Natural killer cell treated with Interleukin-12 subunit alpha and Interleukin-12 subunit beta and Interleukin-15 and Interleukin-18, amount 100 ng/mL, for 72 hours (primary cell): ENCODE measurements at regions not wholly inside any gene's neighbourhood (a gene's known extent, or its start where the extent isn't known, plus 50 kb on each side); places are given as distances from the start of the nearest gene placed in this dataset.
"Not testable (repeated sequence)": the region's sequence is repeated elsewhere in the genome, so short reads cannot be mapped to it uniquely, and the experiment has no call there.

Experiments
- ATAC-seq, 2 donors: fragments of 150-1000 bp; cut with Tn5 transposase in 1 of 2; sonication (Bioruptor Pico), chemical (Tn5 transposase) in 1 of 2; 2 replicates each; pipeline ENCODE4 v1.10.0; 2021
- DNase-seq: peaks from one replicate; pipeline ENCODE4 v3.0.0; 2022; ENCODE audit warnings: low spot score
- H3K27ac Mint-ChIP-seq, 2 donors: 1 replicate in 1 of 2; 2 replicates in 1 of 2; pipeline ENCODE4 v1.8.0; 2022; ENCODE audit warnings: mixed read lengths in 2 of 2, mild to moderate bottlenecking in 1 of 2, moderate library complexity in 1 of 2
- H3K27me3 Mint-ChIP-seq, 2 donors: 1 replicate in 1 of 2; 2 replicates in 1 of 2; pipeline ENCODE4 v1.8.0; 2022; ENCODE audit warnings: mixed read lengths in 2 of 2
- H3K36me3 Mint-ChIP-seq: one replicate; pipeline ENCODE4 v1.8.0; 2022; ENCODE audit warnings: mixed read lengths
- H3K4me1 Mint-ChIP-seq, 2 donors: 1 replicate in 1 of 2; 2 replicates in 1 of 2; pipeline ENCODE4 v1.8.0; 2022; ENCODE audit warnings: low read depth in 2 of 2, mixed read lengths in 2 of 2, mild to moderate bottlenecking in 1 of 2
- H3K4me3 Mint-ChIP-seq: one replicate; pipeline ENCODE4 v1.8.0; 2022; ENCODE audit warnings: mixed read lengths
- H3K9me3 Mint-ChIP-seq: 2 replicates; pipeline ENCODE4 v1.8.0; 2022; ENCODE audit warnings: mixed read lengths

DNA sequence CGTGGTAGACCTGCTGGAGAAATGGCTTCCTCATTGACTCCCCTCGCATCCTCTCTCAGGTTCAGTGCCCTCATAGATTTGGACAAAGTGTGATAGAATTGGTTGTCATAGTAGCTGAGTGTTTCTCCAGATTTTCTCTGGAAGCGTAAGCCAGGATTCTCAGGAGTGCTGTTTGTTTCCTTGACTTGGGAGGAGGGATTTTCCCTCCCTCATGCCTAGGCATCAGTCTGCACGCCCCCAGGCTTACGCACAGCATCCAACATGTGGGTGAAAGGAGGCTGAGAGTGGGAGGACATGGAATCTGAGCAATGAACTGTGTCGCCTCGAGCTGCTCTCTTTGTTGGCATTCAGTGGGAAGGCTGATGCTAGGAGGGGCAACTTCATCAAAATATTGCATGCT, 503.5 kb downstream of the LTN1 start:
- no peak for ATAC-seq
- H3K27ac Mint-ChIP-seq, result no peak overlapping the region
- no peaks in the 10 kb centered on the region for H3K36me3 Mint-ChIP-seq
- H3K27me3 Mint-ChIP-seq, result no peaks in the 10 kb centered on the region
- no peak overlapping the region for H3K4me3 Mint-ChIP-seq
- H3K4me1 Mint-ChIP-seq, result no peaks in the 10 kb centered on the region
- no peak for DNase-seq
- H3K9me3 Mint-ChIP-seq, result no peaks in the 10 kb centered on the region

DNA sequence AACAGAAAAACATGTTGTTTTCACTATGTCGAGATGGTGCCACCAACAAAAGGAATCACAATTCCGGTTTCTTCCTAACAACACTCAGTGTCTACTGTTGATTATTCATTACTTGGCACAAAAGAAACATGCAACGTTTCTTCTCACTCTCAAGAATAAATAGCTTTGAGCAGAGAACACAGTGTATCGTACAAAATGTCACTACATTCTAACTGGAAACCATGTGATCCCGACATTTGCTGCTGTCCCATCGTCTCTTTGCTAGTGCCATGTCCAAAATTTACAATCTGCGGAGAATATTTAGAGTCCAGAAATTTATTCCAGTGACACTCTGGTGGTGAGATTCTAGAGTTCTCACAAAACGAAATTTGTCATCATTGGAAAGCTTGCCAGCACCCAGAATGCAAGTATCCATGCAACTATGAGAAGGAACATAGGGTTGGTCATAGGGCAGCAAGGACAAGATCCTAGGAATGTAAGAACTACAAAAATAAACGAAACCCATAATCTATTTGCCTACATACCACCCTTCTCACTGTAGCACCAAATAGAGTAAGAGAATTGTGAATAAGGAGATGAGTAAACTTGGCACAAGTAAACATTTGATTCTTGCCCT, 505.1 kb downstream of the LTN1 start:
- no peaks in the 10 kb centered on the region for H3K36me3 Mint-ChIP-seq
- no peaks in the 10 kb centered on the region for H3K4me1 Mint-ChIP-seq
- no peak for ATAC-seq
- H3K27ac Mint-ChIP-seq, result no peak overlapping the region
- no peaks in the 10 kb centered on the region for H3K9me3 Mint-ChIP-seq
- DNase-seq, result no peak
- no peaks in the 10 kb centered on the region for H3K27me3 Mint-ChIP-seq
- H3K4me3 Mint-ChIP-seq, result no peak overlapping the region

DNA sequence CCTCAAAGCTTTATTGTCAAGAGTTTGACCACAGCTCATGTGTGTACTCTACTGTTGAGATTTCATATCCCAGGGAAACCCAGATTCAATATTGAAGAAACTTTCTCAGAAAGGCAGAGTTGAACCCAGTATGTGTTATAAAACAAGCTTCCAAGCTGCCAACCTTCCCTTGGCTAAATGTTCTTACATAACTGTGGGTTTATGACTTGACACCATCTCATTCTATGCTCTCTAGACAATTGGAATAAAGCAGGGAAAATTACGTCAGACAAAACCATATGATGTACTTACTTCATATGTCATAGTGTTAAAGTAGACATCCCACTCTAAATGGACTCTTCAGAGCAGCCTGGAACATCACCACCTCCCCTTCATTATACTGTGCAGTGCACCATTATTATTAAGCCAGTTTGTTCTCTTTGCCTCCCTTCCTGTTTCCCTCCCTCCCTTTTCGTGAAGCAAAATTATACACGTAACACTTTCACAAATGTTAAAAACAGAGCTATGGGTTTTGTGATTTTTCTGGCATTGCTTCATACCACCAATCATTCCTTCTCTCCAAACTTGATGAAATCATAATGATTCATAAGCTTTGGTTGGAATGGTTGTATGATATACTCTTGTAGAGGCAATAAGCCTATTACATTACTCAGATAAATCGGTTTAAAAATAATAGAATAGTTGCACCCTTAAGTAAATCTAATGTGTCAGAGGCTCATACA, 507.2 kb downstream of the LTN1 start:
- no peaks in the 10 kb centered on the region for H3K27me3 Mint-ChIP-seq
- ATAC-seq (no peak), DNase-seq (no peak)
- H3K9me3 Mint-ChIP-seq, result no peaks in the 10 kb centered on the region
- H3K4me1 Mint-ChIP-seq, result no peaks in the 10 kb centered on the region
- no peak overlapping the region for H3K27ac Mint-ChIP-seq
- no peaks in the 10 kb centered on the region for H3K36me3 Mint-ChIP-seq
- no peak overlapping the region for H3K4me3 Mint-ChIP-seq

DNA sequence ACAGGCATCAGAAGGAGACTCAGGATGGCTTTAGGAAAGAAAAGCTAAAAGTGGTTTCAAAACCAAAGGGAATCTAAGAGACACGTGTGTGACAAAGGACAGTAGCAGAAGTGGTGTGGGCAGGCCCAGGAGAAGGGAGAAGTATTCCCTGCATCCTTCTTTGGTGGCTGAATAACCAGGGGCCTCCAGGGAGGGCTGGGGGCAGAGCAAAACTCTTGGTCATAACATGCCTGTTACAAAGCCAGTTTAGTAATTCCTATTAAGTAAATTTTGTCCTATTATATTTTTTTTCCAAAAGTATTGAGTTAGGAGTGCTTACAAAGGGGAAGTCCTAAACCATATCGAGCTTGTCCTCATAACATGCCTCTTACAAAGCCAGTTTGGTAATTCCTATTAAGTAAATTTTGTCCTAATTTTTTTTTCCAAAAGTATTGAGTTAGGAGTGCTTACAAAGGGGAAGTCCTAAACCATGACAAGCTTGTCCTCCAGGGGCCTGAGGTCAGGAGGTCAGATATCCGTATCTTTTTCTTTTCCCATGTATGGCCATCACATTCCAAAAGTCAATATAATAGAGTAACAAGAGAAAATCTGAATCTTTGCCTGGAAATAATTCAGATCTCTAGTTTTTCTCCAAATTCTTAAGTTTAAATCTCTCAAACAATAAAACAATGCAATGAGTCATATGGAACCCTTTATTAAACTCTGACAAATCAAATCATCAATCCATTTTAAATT, 509.2 kb downstream of the LTN1 start:
- DNase-seq, result no peak
- H3K4me3 Mint-ChIP-seq, result no peak overlapping the region
- no peak for ATAC-seq
- no peaks in the 10 kb centered on the region for H3K36me3 Mint-ChIP-seq
- no peaks in the 10 kb centered on the region for H3K9me3 Mint-ChIP-seq
- H3K27ac Mint-ChIP-seq, result no peak overlapping the region
- H3K4me1 Mint-ChIP-seq, result no peaks in the 10 kb centered on the region
- H3K27me3 Mint-ChIP-seq, result no peaks in the 10 kb centered on the region

DNA sequence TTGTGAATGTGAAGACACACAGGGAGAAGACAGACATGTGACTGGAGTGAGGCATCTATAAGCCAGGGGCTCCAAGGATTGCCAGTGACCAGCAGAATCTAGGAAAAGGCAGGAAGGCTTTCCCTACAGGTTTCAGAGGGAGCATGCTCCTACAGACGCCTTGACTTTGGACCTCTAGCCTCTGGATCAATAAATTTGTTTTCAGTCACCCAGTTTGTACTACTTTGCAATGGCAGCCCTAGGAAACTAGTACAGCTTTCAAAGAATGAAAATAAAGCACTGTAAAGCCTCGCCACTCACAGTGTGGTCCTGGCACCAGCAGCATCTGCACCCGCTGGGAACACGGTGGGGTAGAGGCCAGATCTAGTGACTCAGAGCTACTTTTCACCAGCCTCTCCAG, 510.0 kb downstream of the LTN1 start:
- no peak overlapping the region for H3K4me3 Mint-ChIP-seq
- no peak for DNase-seq
- H3K4me1 Mint-ChIP-seq, result no peaks in the 10 kb centered on the region
- H3K9me3 Mint-ChIP-seq, result no peaks in the 10 kb centered on the region
- H3K36me3 Mint-ChIP-seq, result no peaks in the 10 kb centered on the region
- H3K27me3 Mint-ChIP-seq, result peaks cover 0 to 2% of the 10 kb centered on the region in 2 donors
- no peak for ATAC-seq
- H3K27ac Mint-ChIP-seq, result no peak overlapping the region

DNA sequence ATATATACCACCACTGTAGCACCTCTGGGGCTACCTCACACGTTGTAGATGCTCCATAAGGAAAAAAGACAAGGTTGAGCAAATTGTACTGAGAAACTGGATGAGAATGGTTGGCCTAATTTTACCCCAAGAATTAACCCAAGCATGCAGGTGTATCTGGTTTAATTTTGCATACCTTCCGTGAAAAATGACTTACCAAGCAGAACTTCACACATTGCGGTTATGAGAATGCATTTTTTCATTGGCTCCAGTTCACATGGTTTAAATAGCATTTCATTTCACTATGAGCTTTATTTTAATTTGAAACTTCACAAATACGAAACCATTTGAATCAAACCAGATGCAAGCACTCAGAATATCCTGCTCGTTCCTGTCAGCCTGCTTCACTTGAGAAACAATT, 512.2 kb downstream of the LTN1 start:
- ATAC-seq (no peak), DNase-seq (no peak)
- Mint-ChIP-seq H3K27me3 (peaks cover 0 to 2% of the 10 kb centered on the region in 2 donors), H3K9me3 (no peaks in the 10 kb centered on the region), H3K4me3 (no peak overlapping the region), H3K4me1 (no peaks in the 10 kb centered on the region), H3K36me3 (no peaks in the 10 kb centered on the region), H3K27ac (no peak overlapping the region)

DNA sequence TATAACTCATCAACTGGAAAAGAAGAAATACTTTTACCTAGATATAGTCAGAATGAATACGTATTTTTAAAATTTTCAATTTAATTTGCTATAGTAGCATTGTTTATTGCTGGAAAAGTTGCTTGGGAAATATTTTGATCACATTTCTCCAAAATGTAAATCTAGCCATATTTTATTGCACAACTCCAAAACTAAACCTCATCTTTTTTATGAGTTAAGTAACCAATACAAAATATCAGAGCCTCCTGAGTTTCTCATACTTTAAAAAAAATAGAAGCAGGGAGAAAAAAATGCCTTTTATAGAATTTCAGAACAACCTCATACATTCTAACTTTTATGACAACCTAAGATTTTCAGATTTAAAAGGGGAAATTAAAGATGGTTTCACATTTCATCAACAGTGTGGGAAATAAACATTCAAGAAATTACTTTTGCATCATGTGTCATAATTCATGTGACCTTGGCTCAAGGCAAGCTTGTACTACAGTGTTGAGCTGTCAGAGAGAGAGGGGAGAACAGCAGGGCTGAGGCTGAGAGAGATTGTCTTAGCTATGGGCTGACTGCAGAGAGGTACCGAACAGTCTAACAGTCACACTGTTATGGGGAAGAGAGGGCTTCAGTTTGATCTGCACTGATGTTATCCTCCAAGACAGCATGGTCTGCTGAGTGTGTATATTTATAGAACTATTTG, 519.0 kb downstream of the LTN1 start:
- Mint-ChIP-seq H3K4me1 (no peaks in the 10 kb centered on the region), H3K27me3 (peaks cover 0 to 2% of the 10 kb centered on the region in 2 donors)
- ATAC-seq, result peak in 1 of 2 donors; percentile 33

DNA sequence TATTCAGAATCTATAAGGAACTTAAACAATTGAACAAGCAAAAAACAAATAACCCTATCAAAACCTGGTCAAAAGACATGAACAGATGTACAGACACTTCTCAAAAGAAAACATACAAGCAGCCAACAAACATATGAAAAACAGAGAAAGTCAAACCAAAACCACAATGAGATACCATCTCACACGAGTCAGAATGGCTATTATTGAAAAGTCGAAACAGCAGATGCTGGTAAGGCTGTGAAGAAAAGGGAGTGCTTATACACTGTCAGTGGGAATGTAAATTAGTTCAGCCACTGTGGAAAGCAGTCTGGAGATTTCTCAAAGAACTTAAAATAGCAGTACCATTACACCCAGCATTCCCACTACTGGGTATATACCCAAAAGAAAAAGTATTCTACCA, 520.1 kb downstream of the LTN1 start:
- H3K27me3 Mint-ChIP-seq, H3K27ac Mint-ChIP-seq, H3K9me3 Mint-ChIP-seq, H3K36me3 Mint-ChIP-seq, ATAC-seq, H3K4me1 Mint-ChIP-seq, H3K4me3 Mint-ChIP-seq, DNase-seq: not testable (repeated sequence)

More for the DNA sequence above, 519.0 kb downstream of the LTN1 start:
- Mint-ChIP-seq H3K36me3 (no peaks in the 10 kb centered on the region), H3K27ac (no peak overlapping the region), H3K9me3 (no peaks in the 10 kb centered on the region), H3K4me3 (no peak overlapping the region)
- DNase-seq, result no peak

DNA sequence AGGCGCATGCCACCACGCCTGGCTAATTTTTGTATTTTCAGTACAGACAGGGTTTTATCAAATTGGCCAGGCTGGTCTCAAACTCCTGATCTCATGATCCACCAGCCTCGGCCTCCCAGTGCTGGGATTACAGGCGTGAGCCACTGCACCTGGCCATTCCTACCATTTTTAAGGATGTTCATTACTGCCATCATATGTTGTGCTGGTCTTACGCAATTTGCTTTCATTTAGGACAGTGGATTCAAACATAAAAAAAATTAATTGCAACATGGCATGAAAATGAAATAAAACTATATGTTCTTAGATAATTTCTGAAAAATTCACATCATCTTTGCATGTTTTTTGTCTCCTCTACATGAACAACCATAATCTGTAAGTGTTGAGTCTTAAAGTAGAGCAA, 527.7 kb downstream of the LTN1 start:
- no peak for DNase-seq
- no peaks in the 10 kb centered on the region for H3K27me3 Mint-ChIP-seq
- ATAC-seq, result no peak
- H3K4me1 Mint-ChIP-seq, result no peaks in the 10 kb centered on the region
- H3K4me3 Mint-ChIP-seq, result no peak overlapping the region
- H3K36me3 Mint-ChIP-seq, result no peaks in the 10 kb centered on the region
- no peaks in the 10 kb centered on the region for H3K9me3 Mint-ChIP-seq
- no peak overlapping the region for H3K27ac Mint-ChIP-seq

DNA sequence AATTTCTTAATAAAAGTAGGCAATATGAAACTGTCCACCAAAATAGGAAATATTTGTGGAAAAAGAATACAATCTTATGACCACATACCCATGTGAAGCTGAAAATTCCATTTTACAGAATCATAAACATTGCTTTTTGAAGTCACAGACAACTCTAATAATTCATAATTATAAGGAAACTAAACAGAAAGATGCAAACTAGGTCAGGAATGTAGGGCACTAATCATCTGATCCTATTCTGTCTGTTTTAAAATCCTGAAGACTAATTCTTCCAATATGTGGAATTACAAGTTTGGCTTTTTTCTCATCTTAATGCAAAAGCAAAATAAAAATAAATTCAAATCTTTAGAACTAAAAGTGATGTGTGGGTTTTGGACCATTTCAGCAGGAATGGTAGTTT, 528.6 kb downstream of the LTN1 start:
- no peak for DNase-seq
- Mint-ChIP-seq H3K4me1 (no peaks in the 10 kb centered on the region), H3K36me3 (no peaks in the 10 kb centered on the region), H3K4me3 (no peak overlapping the region), H3K27ac (no peak overlapping the region), H3K9me3 (no peaks in the 10 kb centered on the region), H3K27me3 (no peaks in the 10 kb centered on the region)
- no peak for ATAC-seq

DNA sequence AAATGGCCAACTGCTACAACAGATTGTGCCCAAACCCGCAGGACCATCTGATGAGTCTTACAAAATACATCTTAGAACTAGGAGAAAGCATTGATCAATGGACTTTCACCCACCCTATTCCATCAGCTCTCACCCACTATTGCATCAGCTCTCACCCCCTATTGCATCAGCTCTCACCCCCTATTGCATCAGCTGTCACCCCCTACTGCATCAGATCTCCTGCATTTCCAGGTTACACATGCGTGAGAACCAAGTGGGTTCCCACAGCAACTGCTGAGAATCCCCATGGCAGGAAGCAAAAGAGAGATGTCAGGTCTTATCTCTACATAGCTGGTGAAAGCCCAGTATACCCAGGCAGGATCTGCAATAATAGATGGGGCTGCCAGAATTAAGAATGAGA, 533.5 kb downstream of the LTN1 start:
- Mint-ChIP-seq H3K4me3 (no peak overlapping the region), H3K27me3 (no peaks in the 10 kb centered on the region), H3K4me1 (no peaks in the 10 kb centered on the region), H3K27ac (no peak overlapping the region), H3K36me3 (no peaks in the 10 kb centered on the region), H3K9me3 (no peaks in the 10 kb centered on the region)
- DNase-seq (no peak), ATAC-seq (peak in 1 of 2 donors; percentile 40)

DNA sequence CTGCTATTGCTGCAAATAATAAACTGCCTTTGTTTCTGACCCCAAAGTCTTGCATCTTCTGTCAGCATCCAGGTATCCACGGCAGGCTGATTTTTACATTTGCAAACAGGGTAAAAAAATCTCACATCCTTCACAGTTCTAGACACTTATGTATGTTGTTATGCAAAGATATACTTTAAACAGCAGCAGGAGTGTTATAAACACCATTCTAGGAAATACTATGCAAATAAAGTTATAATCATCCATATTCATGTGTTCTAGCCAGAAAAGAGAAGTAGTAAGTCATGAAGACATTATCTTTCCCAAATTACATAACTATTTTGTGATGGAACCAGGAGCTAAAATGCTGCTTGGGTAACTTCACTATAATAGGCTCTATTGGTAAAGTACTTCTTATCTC, 534.2 kb downstream of the LTN1 start:
- Mint-ChIP-seq H3K9me3 (no peaks in the 10 kb centered on the region), H3K4me1 (no peaks in the 10 kb centered on the region), H3K27ac (no peak overlapping the region), H3K36me3 (no peaks in the 10 kb centered on the region), H3K27me3 (no peaks in the 10 kb centered on the region), H3K4me3 (no peak overlapping the region)
- ATAC-seq (no peak), DNase-seq (no peak)

DNA sequence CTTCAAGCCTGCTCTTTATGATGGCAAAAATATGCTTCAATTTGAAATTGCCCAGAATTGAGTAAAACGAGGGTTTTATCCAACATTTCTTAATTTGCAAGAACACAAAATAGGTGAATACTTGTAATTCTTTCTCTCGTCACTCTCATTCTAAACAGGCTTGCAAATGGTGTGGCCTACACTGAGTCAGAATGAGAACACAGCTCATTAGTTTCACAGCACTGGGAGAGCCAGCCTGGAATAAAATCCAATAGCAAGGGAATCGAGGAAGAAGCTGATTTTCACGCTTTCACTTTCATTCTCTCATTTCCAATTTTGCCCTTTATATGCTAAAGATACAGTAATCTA, 537.5 kb downstream of the LTN1 start:
- Mint-ChIP-seq H3K4me3 (no peak overlapping the region), H3K9me3 (no peaks in the 10 kb centered on the region), H3K27me3 (no peaks in the 10 kb centered on the region), H3K36me3 (no peaks in the 10 kb centered on the region), H3K27ac (no peak overlapping the region), H3K4me1 (no peaks in the 10 kb centered on the region)
- ATAC-seq (no peak), DNase-seq (no peak)
